Thyroid gland (tissue), 4 donors: ENCODE measurements at regions not wholly inside any gene's neighbourhood (a gene's known extent, or its start where the extent isn't known, plus 50 kb on each side); places are given as distances from the start of the nearest gene placed in this dataset.

ENCODE experiments used
- CTCF ChIP-seq, 6 experiments: fragments of 200-600 bp in 3 of 6; fragments of 450-650 bp in 3 of 6; sonication (generic) in 3 of 6; IDR thresholded peaks; one replicate each; pipeline ENCODE4 v1.5.1; 2016 to 2019; ENCODE audit warnings: antibody characterized with exemption in 6 of 6, mild to moderate bottlenecking in 2 of 6, inconsistent platforms in 1 of 6, moderate library complexity in 1 of 6
- POLR2A ChIP-seq, 2 donors: fragments of 450-650 bp; IDR thresholded peaks; one replicate each; pipeline ENCODE4 v1.6.1; 2017; ENCODE audit warnings: antibody characterized with exemption in 2 of 2, mild to moderate bottlenecking in 2 of 2, moderate library complexity in 1 of 2

GRCh38 chr11:27841023-27841422 is 140.8 kb upstream of the BDNF start:
- TF ChIP-seq POLR2A (IDR thresholded peaks at IDR 0.05) (no peak), CTCF (IDR thresholded peaks at IDR 0.05) (no peak)
